HEK293T (cell line): ENCODE measurements at regions not wholly inside any gene's neighbourhood (a gene's known extent, or its start where the extent isn't known, plus 50 kb on each side); places are given as distances from the start of the nearest gene placed in this dataset.

Experiments used
- FOXA1 ChIP-seq: fragments of 450-650 bp; IDR thresholded peaks from 2 replicates; pipeline ENCODE4 v1.6.1; 2016; ENCODE audit warnings: mild to moderate bottlenecking
- HDGF ChIP-seq: fragments of 450-650 bp; IDR thresholded peaks from 2 replicates; pipeline ENCODE4 v1.6.1; 2017; ENCODE audit warnings: antibody characterized with exemption, borderline replicate concordance
- L3MBTL2 ChIP-seq: fragments of 450-650 bp; conservative IDR thresholded peaks from 2 replicates; pipeline ENCODE4 v1.6.1; 2016; ENCODE audit warnings: mild to moderate bottlenecking
- SP1 ChIP-seq: fragments of 450-650 bp; IDR thresholded peaks from 2 replicates; pipeline ENCODE4 v1.6.1; 2017
- SUZ12 ChIP-seq: fragments of 450-650 bp; IDR thresholded peaks from 2 replicates; pipeline ENCODE4 v1.6.1; 2016; ENCODE audit warnings: mild to moderate bottlenecking

GRCh38 chr13:73248711-73249580 is 190.1 kb downstream of the KLF5 start:
- TF ChIP-seq SP1 (no peak), FOXA1 (no peak), SUZ12 (no peak), L3MBTL2 (no peak), HDGF (no peak)
